Heart right ventricle (tissue), 16 donors: ENCODE measurements at regions not wholly inside any gene's neighbourhood (a gene's known extent, or its start where the extent isn't known, plus 50 kb on each side); places are given as distances from the start of the nearest gene placed in this dataset.

ENCODE experiments used
- ATAC-seq, 8 donors: fragments of 200-7000 bp; cut with Tn5 transposase; one replicate each; pipeline ENCODE4 v1.9.1; 2020; ENCODE audit warnings: mild to moderate bottlenecking in 8 of 8, moderate library complexity in 8 of 8, moderate number of reproducible peaks in 1 of 8
- DNase-seq, 2 donors: peaks; one replicate each; pipeline ENCODE4 v3.0.0-alpha.2; 2020
- H3K27ac ChIP-seq, 10 donors: fragments of 200-600 bp; sonication (generic) in 2 of 10; one replicate each; pipeline versions ENCODE4 v1.5.0 to v1.8.0; 2020 to 2022; ENCODE audit warnings: mild to moderate bottlenecking in 3 of 10
- H3K27me3 ChIP-seq, 7 donors: fragments of 200-600 bp; one replicate each; pipeline ENCODE4 v1.8.0; 2021 to 2022; ENCODE audit warnings: mild to moderate bottlenecking in 2 of 7
- H3K36me3 ChIP-seq, 9 donors: fragments of 200-600 bp; sonication (generic) in 1 of 9; one replicate each; pipeline versions ENCODE4 v1.5.0 to v1.8.0; 2020 to 2022; ENCODE audit warnings: mild to moderate bottlenecking in 2 of 9
- H3K4me1 ChIP-seq, 9 donors: fragments of 200-600 bp; sonication (generic) in 1 of 9; one replicate each; pipeline versions ENCODE4 v1.5.0 to v1.8.0; 2020 to 2022; ENCODE audit warnings: mild to moderate bottlenecking in 4 of 9
- H3K4me3 ChIP-seq, 10 donors: fragments of 200-600 bp; sonication (generic) in 2 of 10; one replicate each; pipeline versions ENCODE4 v1.5.0 to v1.8.0; 2020 to 2022; ENCODE audit warnings: mild to moderate bottlenecking in 7 of 10, moderate library complexity in 2 of 10
- H3K9me3 ChIP-seq, 11 donors: fragments of 200-600 bp in 10 of 11; sonication (generic) in 2 of 11; one replicate each; pipeline versions ENCODE4 v1.5.0 to v1.8.0; 2013 to 2022; ENCODE audit warnings: mild to moderate bottlenecking in 2 of 11, control low read depth in 1 of 11, moderate library complexity in 1 of 11
- CTCF ChIP-seq, 9 donors: fragments of 200-600 bp; sonication (generic) in 2 of 9; IDR thresholded peaks; one replicate each; pipeline versions ENCODE4 v1.5.0 to v1.8.0; 2021 to 2022; ENCODE audit warnings: antibody characterized with exemption in 9 of 9, mild to moderate bottlenecking in 5 of 9, moderate library complexity in 1 of 9
- WGBS, 2 donors: extraction: QIAGEN DNeasy Blood & Tissue Kit; methylation state at CpG; one replicate each; pipeline ENCODE4 v1.1.7; 2013; ENCODE audit warnings: inconsistent platforms in 1 of 2; 5-methylcytosine and 5-hydroxymethylcytosine counted together
- intact Hi-C, 10 donors: fragments of 100-400 bp; cut with DNase I; formaldehyde crosslinking; loops; one replicate each; pipeline versions ENCODE4 v1.11.1 to v1.14.2; 2022
- donor health status: Arrhythmogenic right ventricular cardiomyopathy.
- donor health status: ischemic (EF 13 %, LVEDD 7.1; RV severe dilation, severe dysfunction).
- donor health status: healthy with polysubstance abuse.
- donor health status: DM: no; HTN: yes; CAD: no.
- donor health status: DM: no; HTN: no; CAD: no.
- donor health status: ischemic (EF 25% LVEDD 6.9; RV normal size, moderate dysfunction).
- donor health status: ischemic (EF 25% LVEDD 5.7; RV mildly dilated, moderate dysfunction).
- donor health status: healthy.
- donor health status: DM: yes; HTN: yes; CAD: no.
- donor health status: Ischemic cardiomyopathy.
- donor health status: ischemic (EF 35%, LVEDD 5.7; RV mildly dilated, moderate dysfunction).
- donor health status: nonischemic (EF 11% LVEDD 7.7; RV severe dilation, severe dysfunction).
- donor health status: DM: yes; HTN: yes; CAD: no.
- donor health status: PGD.
- donor health status: ischemic (EF 29% LVEDD 5.4; RV normal size, mild dysfunction).
- donor health status: nonischemic (EF 23%, LVEDD 6.1; RV moderate dilation, normal function).

- intact Hi-C loops: no loop called here
- TF ChIP-seq CTCF (IDR thresholded peaks at IDR 0.05): no peak
- no peaks in the 10 kb centered on the region for H3K4me1 ChIP-seq
- 89 to 90% methylated on average over 3 of the region's 3 CpGs for WGBS, 2 donors
- no peak overlapping the region for H3K27ac ChIP-seq
- H3K27me3 ChIP-seq: peaks cover 0 to 5% (median 0%) of the 10 kb centered on the region in 7 donors
- DNase-seq (no peak), ATAC-seq (no peak)
- no peak overlapping the region for H3K4me3 ChIP-seq
- H3K36me3 ChIP-seq: no peaks in the 10 kb centered on the region
- no peaks in the 10 kb centered on the region for H3K9me3 ChIP-seq
These were observed 594.4 kb downstream of the TOX3 start for GRCh38 chr16:51952500-51952899.

- DNase-seq: no peak
- 55 to 69% methylated on average over 7 of the region's 7 CpGs for WGBS, 2 donors
- Histone ChIP-seq H3K9me3 (no peaks in the 10 kb centered on the region), H3K4me3 (no peak overlapping the region), H3K4me1 (no peaks in the 10 kb centered on the region), H3K27ac (no peak overlapping the region), H3K36me3 (no peaks in the 10 kb centered on the region), H3K27me3 (peaks cover 0 to 5% (median 0%) of the 10 kb centered on the region in 7 donors)
- intact Hi-C loops: no loop called here
- TF ChIP-seq CTCF (IDR thresholded peaks at IDR 0.05): no peak
- no peak for ATAC-seq
These were observed 595.2 kb downstream of the TOX3 start for GRCh38 chr16:51951668-51952298.

GRCh38 chr16:51950118-51950780 is 596.7 kb downstream of the TOX3 start:
- H3K4me1 ChIP-seq: no peaks in the 10 kb centered on the region
- DNase-seq (no peak), ATAC-seq (no peak)
- H3K36me3 ChIP-seq: no peaks in the 10 kb centered on the region
- 73 to 74% methylated on average over 3 of the region's 3 CpGs for WGBS, 2 donors
- peaks cover 0 to 5% (median 0%) of the 10 kb centered on the region in 7 donors for H3K27me3 ChIP-seq
- H3K4me3 ChIP-seq: no peak overlapping the region
- H3K27ac ChIP-seq: no peak overlapping the region
- H3K9me3 ChIP-seq: no peaks in the 10 kb centered on the region
- intact Hi-C loops: no loop called here
- no peak for TF ChIP-seq CTCF (IDR thresholded peaks at IDR 0.05)

- DNase-seq: no peak
- no peak overlapping the region for H3K4me3 ChIP-seq
- no peaks in the 10 kb centered on the region for H3K4me1 ChIP-seq
- TF ChIP-seq CTCF (IDR thresholded peaks at IDR 0.05): no peak
- WGBS, 2 donors: 46 to 56% methylated on average over 2 of the region's 2 CpGs
- no peaks in the 10 kb centered on the region for H3K36me3 ChIP-seq
- H3K27me3 ChIP-seq: peaks cover 0 to 5% (median 0%) of the 10 kb centered on the region in 7 donors
- H3K9me3 ChIP-seq: no peaks in the 10 kb centered on the region
- no peak overlapping the region for H3K27ac ChIP-seq
- no peak for ATAC-seq
- intact Hi-C loops: no loop called here
These were observed 597.7 kb downstream of the TOX3 start for GRCh38 chr16:51949282-51949681.
